Panc1 (cell line): ENCODE measurements at regions not wholly inside any gene's neighbourhood (a gene's known extent, or its start where the extent isn't known, plus 50 kb on each side); places are given as distances from the start of the nearest gene placed in this dataset.

Experiments used
- CTCF ChIP-seq: fragments of 450-650 bp; IDR thresholded peaks from 2 replicates; pipeline ENCODE4 v1.5.1; 2017; ENCODE audit warnings: mild to moderate bottlenecking
- TCF7L2 ChIP-seq: IDR thresholded peaks from 2 replicates; pipeline ENCODE4 v1.6.1; 2011; ENCODE audit warnings: mild to moderate bottlenecking, low read depth, low read length, inconsistent platforms

- TF ChIP-seq CTCF = no peak
- TF ChIP-seq TCF7L2 = no peak
These were observed 125.6 kb upstream of the FRMD4A start for GRCh38 chr10:14456218-14456869.
